ENCODE measurements at regions not wholly inside any gene's neighbourhood (a gene's known extent, or its start where the extent isn't known, plus 50 kb on each side); places are given as distances from the start of the nearest gene placed in this dataset.

DNA sequence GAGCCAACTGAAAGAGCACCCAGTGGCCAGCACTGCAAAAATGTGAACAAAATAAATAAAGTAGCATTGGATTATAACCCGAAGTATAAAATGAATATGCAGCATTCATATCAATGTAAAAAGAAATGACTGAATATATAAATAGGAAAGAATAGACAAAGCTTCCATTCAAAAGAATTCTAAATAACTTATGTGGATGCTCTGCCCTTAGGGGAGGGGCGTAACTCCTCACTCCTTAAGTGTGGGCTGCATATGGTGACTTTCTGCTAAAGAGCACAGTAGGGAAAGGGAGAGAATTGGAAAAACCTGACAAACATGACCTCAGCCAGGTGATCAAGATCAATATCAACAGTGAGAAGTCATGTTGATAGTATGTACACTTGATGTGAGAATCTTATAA is 109.9 kb upstream of the DOCK1 start:
- TF ChIP-seq, protein P1, sequence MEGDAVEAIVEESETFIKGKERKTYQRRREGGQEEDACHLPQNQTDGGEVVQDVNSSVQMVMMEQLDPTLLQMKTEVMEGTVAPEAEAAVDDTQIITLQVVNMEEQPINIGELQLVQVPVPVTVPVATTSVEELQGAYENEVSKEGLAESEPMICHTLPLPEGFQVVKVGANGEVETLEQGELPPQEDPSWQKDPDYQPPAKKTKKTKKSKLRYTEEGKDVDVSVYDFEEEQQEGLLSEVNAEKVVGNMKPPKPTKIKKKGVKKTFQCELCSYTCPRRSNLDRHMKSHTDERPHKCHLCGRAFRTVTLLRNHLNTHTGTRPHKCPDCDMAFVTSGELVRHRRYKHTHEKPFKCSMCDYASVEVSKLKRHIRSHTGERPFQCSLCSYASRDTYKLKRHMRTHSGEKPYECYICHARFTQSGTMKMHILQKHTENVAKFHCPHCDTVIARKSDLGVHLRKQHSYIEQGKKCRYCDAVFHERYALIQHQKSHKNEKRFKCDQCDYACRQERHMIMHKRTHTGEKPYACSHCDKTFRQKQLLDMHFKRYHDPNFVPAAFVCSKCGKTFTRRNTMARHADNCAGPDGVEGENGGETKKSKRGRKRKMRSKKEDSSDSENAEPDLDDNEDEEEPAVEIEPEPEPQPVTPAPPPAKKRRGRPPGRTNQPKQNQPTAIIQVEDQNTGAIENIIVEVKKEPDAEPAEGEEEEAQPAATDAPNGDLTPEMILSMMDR (IDR thresholded peaks at IDR 0.05), result no peak
- TF ChIP-seq TCF7L2 (IDR thresholded peaks at IDR 0.05; ENCODE audit: low read depth, low read length), result no peak
- TF ChIP-seq, protein P2, sequence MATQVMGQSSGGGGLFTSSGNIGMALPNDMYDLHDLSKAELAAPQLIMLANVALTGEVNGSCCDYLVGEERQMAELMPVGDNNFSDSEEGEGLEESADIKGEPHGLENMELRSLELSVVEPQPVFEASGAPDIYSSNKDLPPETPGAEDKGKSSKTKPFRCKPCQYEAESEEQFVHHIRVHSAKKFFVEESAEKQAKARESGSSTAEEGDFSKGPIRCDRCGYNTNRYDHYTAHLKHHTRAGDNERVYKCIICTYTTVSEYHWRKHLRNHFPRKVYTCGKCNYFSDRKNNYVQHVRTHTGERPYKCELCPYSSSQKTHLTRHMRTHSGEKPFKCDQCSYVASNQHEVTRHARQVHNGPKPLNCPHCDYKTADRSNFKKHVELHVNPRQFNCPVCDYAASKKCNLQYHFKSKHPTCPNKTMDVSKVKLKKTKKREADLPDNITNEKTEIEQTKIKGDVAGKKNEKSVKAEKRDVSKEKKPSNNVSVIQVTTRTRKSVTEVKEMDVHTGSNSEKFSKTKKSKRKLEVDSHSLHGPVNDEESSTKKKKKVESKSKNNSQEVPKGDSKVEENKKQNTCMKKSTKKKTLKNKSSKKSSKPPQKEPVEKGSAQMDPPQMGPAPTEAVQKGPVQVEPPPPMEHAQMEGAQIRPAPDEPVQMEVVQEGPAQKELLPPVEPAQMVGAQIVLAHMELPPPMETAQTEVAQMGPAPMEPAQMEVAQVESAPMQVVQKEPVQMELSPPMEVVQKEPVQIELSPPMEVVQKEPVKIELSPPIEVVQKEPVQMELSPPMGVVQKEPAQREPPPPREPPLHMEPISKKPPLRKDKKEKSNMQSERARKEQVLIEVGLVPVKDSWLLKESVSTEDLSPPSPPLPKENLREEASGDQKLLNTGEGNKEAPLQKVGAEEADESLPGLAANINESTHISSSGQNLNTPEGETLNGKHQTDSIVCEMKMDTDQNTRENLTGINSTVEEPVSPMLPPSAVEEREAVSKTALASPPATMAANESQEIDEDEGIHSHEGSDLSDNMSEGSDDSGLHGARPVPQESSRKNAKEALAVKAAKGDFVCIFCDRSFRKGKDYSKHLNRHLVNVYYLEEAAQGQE (IDR thresholded peaks at IDR 0.05; ENCODE audit: insufficient read depth in 1 of 2, low read depth in 2 of 2, low read length in 1 of 2), result no peak
- TF ChIP-seq POLR2AphosphoS5 (IDR thresholded peaks at IDR 0.05; ENCODE audit: low read depth, low read length), result no peak
- no peak for TF ChIP-seq SIN3A (IDR thresholded peaks at IDR 0.05; ENCODE audit: borderline replicate concordance, insufficient read depth, low read depth, low read length)

Measured in Panc1 (cell line).